Activated CD4-positive, alpha-beta T cell treated with anti-CD3 and anti-CD28 coated beads, Interleukin-2, amount 50 U/mL, for 1 hour (primary cell): ENCODE measurements at regions not wholly inside any gene's neighbourhood (a gene's known extent, or its start where the extent isn't known, plus 50 kb on each side); places are given as distances from the start of the nearest gene placed in this dataset.
"Not testable (repeated sequence)": the region's sequence is repeated elsewhere in the genome, so short reads cannot be mapped to it uniquely, and the experiment has no call there.

ENCODE experiments used
- DNase-seq: peaks from one replicate; pipeline ENCODE4 v3.0.0-alpha.2; 2020

DNA sequence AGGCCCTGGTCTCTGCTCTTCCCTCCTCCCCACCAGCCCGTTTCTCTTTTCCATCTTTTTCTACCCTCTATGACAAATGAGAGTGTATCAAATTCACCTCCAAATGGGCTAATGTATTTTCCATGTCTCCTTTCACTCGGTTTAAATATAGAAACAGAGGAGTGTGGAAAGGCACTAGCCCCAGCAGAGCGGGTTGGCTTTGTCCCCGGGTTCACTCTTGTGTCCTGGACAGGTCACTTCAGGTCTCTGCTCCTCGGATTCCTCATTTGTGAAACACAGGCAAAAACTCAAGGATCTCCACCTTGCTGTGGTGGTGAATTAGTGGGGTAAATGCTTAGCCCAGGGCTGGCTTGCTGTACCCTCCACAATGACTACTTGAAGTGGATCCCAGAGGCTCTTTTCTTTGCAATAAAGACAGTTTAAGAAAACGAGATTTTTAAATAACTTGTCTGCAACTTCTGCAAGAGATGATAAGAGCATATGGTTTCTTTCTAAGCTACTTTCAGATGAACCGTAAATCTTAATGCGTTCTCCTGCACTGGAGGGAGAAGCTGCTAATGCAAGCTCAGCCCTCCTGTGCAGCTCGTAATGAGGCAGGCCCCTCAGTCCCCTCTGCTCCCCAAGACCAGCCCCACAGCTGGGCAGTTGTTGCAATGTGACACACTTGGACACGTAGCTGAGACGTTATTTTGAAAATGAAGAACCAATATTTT is 292.9 kb downstream of the THBS2 start:
- no peak for DNase-seq

DNA sequence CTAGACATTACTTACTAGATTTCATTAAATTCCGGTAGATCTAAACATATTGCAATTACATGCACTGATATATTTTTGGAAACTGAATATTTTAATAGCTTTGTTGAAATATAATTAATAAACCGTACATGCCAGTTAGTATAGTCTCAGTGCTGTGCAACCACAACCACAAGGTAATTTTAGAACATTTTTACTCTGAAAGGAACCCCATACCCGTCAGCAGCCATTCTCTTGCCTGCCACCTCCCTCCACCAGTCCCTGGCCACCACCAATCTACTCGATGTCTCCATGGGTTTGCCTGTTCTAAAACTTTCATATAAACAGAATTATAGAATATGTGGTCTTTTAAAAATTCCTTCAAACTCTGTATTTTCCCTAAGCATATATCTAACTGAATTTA is 293.9 kb downstream of the THBS2 start:
- DNase-seq, result no peak

DNA sequence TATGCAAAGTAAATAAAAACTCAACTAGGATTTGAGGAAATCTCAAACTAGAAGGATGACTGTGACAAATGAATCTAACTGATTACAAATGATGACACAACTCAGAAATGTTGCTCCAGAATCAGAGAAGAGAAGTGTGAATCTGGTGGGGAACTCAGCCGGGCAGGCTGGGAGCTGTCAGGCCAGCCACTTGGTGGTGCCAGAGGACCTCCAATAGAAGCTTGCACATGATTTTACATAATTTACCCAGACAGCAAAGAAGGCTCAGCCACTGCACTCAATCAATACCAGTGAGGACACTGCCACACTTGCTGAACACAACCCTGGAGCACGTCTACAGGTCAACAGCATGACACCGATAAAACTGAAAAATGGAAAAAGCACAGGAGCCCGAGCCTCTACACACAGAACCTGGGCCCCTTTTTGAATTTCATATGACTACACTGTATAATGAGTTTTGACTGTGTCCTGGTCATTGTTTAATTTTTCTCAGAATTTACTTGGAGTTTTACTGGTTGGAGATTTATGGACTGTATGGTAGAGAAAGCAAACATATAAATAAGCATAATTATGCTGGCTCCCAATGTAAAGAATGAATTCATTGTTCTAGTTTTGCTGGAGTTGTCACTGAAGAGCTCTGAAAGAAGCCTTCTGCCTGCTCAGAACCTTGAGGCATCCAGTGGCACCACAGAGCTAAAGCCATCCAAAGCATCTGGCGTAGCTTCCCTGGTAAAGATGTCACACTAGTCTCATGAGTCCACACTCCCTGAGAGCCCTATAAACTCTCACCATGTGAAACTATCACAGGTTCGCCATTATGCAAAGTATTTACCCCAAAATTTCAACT is 296.5 kb downstream of the THBS2 start:
- peak; percentile 44 for DNase-seq

DNA sequence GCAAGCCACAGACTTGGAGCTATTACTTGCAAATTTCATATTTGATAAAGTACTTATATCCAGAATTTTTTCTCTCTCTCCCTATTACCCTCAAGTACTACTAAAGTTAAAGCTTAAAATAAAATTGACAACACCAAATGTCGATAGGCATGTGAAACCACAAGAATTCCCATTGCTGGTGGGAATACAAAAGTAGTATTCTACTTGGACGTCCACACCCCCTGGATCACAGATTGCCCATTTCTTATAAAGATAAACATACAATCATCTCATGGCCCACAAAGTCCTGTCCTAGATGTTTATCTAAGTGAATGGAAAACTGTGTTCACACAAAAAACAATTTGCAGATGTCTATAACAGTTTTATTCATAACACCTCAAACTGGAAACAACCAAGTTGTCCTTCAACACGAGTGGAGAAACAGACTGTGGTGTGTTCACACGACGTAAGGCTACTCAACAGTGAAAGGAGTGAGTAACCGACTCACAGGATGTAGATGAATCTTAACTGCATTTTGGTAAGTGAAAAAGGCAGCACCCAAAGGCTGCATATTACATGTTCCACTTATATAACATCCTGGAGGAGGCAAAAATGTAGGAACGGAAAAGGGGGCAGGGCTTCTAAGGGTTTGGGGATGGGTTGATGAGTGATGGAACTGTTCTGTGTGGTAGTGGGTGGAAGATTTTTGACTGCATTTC is 297.4 kb downstream of the THBS2 start:
- no peak for DNase-seq

DNA sequence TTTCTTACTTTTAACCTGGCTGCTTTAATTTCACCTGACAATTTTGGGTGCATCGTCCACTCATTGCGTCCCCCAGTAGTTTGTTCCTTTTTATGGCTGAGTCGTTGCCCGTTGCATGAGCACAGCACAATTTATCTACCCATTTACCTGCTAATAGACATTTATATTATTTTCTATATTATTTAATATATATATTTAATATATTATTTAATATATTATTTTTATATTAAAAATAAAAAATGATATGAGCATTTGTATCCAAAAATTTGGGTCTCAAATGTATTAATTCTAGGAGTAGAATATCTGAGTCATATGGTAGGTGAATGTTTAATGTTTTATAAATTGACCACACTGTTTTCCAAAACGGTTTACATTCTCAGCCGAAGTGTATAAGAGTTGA is 300.2 kb downstream of the THBS2 start:
- DNase-seq, result no peak

DNA sequence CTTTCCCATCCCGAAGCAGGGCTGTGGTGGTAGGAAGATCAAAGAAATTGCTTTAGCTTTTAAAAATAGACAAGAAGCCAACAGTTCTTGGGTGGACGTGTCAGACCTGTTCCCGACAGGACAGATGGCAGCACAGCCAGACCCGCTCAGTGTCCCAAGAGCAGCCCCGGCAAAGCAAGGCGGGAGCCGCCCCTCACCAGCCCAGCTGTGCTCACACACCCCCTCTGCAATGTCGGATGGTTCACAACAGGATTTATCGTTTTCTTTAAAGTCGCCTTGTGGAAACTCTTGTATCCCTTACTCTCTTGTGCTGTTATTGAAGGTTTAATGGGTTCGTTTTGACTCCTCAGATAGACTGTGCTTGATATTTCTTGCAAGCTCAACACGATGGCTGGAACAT is 302.4 kb downstream of the THBS2 start:
- DNase-seq, result no peak

DNA sequence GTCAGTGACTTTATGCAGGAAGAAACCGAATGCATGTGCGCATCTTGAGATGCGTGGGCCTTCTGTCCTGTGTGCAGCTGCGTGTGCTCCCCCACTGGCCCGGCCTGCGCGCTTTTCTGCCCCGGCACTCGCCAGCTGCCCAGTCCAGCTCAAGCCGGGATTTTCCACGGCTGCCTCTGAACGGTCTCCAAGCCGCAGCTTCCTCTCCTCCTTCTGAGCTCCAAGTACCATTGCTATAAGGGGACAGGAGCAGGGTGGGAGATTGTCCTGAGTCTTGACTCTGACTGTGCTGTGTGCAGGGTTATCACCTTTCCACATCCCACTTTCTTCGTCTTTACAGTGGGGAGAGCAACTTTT is 302.8 kb downstream of the THBS2 start:
- DNase-seq, result no peak

DNA sequence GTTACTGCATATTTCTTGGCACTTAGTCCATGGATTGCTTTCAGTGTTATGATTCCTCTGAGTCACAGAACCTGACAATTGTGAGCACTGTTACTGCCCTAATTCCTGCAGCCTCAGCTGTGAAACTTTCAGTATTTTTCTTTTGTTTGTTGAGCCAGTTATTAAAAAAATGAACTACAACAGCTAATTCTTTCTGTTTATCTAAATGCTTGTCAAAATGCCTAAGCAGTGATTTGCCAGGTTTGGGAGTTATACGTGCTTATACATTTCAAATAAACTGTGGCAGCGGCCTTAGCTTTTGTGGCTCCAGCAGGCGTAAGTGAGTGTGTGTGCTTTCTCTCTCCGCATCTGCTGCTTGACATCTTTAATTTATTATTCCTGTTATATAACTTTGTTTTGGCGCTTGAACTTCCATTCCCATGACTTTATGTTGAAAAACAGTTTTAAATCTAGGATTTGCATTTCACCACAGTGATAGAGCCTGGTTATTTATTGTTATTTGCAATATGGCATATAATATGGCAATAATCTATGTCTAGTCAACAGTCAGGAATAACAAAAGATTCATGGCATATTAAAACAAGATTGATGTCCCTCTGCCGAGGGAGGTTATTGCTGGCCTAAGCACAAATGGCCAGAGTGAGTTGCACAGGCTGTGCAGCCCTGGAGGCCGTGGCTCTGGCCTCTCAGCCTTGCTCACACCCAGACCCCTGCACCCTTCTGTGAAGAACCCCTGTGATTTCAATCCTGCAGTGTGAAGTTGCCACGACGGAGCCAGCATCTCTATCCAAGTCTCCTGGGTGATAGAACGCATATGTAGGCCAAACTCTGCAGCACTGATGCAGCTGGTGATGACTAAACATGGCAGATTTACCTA is 303.4 kb downstream of the THBS2 start:
- DNase-seq, result no peak

DNA sequence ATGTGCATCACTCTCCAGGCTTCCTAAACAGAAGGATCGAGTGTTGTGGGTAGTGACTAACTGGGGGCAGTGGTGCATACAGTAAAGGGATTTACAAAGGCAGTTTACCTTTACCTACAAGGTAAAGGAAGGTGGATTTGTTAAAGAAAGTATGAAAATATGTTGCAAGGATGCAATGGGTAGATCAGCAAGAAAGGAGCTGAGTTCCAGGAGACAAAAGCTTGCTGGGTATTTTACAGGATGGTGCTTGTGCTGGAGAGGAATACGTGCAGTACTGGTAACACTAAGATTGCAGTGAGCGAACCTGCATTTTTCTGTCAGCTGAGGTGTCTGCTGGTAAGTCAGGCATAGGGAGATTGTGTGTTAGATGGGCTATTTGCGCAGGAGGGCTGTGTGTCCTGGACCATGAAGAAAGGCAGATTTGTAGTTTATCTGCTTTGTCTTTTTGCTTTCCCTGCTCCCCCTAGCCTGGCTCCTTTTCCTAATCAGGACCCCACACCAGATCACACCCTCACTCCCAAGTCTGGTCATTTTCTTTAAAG is 304.6 kb downstream of the THBS2 start:
- DNase-seq, result no peak

DNA sequence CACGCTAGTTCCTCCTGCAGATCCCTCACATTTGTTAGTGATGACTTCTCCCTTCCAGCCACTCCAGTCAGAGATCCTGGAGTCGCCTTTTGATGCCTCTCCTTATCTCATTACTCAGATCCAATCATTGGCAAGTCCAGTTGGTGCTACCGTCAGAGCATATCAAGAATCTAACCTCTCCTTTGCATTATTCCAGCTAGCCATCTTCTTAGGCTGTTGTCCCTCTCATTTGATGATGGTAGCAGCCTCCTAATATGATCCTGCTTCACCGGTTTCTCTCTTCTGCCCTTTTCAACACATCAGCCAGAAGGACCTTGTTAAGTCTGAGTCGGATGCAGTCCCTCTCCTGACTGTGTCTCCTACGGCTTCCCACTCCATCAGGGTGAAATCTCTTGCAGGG is 305.6 kb downstream of the THBS2 start:
- DNase-seq, result no peak

DNA sequence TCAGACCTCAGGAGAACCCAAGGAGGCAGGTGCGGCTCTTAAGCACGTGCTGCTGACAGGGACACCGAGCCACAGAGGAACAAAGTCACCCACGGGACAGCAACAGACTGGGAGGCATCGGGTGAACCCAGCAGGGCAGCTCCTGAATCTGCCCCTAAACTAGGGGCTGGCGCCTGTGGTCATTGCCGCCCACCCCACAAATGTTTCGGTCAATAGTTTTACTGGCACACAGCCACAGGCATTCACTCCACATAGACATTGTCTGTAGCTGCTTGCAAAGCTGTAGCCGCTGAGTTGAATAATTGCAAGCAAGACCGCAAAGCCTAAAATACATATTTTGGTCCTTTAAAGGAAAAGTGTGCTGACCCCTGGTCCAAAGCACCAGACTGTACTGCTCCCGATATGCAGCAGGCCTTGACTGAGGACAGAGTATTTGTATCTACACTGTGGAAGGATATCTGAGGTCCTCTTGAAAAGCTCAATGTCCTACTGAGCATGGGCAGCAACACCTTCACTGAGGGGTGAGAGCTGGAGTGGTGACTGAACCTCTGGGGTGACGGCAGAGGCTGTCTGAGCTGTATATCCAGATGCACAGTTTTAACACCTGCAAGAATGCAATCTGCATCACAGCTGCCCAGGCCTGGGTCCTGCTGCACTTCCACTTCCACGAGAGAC is 310.3 kb downstream of the THBS2 start:
- DNase-seq, result no peak

DNA sequence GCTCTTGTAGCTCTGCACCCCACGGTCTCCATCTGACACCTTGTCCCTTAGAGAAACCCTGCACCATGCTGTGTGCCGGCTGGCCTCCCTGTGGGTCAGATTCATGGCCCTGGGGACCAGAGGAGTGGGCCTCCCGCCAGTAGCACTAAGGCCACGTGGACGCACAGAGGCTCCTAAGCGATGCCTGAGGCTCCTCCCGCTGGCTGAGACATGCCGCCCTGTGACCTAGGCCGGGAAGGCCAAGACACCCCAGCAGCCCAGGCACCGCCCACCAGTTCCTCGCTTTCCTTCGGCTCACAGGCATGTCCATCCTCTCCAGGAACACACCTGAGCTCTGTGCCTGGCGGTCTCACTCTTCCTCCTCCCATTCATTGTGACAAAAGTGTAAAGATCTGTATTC is 311.0 kb downstream of the THBS2 start:
- no peak for DNase-seq

DNA sequence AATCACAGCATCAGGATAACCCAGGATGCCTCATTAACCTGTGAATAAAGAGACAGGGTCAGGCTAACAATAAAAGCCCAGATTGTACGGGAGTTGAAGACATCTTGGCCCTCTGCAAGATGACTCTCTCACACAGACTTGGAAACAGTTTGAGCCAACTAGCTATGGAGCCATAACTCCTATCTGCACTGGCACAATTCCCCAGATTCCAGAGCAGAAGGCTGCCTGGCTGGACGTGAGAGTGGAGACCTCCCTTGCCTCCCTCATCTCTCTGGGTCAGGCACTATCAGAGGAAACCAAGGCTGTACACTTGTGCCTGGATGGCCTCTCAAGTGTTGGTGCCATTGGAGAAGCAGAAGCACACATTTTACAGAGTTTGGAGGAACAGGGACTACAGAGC is 312.6 kb downstream of the THBS2 start:
- no peak for DNase-seq

DNA sequence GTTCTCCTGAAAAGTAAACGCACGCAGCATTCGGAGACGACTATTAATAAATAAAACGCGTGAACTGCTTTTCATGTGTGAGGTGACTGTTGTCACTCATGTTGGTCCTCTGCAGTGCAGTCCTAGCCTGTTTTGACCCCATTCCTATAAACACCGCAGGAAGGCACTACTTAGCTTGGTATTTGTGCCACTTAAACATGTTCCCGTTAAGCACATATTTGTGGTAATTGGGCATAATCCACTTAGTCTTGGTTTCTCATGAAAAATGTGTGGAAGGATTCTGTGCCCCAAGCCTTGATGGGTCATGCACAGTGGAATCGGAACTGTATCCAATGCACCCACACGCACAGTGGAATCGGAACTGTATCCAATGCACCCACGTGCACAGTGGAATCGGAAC is 313.9 kb downstream of the THBS2 start:
- no peak for DNase-seq

DNA sequence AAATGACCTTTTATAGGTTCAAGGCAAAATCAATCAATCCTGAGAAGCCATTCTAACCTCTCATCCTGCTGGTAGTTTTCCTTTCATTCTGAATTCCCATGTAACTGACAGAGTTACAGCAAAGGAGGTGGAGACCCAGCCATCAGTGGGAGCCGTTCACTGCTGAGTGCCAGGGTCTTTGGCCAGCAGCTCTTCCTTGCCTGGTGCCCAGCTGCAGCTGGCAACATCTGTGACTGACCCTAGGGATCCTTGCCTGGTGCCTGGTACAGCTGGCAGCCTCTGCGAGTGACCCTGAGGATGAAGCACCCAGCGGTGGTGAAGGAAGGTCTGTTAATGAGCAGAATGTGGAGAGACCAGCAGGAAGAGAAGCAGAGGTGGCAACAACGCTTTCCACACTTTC is 314.6 kb downstream of the THBS2 start:
- no peak for DNase-seq

DNA sequence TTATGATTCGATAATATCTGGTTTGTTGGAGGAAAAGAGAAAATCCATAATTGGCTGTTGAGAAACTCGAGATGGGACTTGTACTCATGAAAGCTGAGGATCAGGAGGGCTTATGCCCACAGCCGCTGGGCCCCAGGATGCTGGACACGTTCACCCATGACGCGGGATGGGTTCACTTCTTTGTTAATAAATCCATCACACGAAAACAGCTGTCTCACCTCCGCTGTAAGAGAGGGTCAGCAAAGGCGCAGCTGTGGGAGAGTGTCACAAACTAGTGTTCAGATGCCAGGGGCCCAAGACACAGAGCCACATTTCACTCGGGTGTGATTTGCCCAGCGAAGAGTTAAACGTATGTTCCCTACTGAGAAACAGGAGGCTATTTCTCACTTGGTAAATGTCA is 315.1 kb downstream of the THBS2 start:
- no peak for DNase-seq

DNA sequence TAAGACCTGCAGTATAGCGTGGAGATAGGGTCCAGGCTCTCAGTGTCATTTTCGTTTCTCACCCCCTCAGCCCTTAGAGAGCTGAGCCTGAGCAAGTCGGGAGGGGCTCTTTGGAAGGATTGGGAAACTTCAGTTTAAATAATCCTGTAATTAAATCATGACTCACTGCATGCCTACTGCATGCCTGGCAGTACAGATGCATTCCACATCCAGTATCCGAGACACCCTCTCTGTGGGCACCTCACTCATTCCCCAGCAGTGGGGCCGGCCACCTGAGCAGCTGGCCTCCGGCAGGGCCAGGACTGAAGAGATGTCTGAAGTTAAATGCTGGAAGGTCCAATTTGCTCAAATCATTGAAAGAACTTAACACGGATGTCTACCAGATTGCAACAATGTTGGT is 316.6 kb downstream of the THBS2 start:
- DNase-seq, result no peak

DNA sequence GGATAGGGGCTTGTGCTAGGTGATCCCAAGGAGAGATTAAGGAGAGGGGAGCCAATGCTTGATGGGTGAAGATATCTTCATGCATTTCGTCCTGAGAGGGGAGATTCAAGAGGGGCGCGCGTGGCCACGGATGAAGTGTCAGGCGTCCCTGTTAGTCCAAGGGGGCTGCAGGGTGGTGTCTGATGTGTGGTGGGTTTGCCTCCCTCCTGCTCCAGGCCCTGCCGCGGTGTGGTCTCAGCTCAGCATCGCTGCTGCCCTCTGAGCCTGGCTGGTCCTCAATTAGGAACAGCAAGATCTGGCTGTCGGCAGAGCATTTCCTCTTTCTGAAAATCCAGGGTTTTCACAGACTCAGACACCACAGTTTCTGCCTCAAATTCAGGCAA is 318.0 kb downstream of the THBS2 start:
- DNase-seq, result no peak

DNA sequence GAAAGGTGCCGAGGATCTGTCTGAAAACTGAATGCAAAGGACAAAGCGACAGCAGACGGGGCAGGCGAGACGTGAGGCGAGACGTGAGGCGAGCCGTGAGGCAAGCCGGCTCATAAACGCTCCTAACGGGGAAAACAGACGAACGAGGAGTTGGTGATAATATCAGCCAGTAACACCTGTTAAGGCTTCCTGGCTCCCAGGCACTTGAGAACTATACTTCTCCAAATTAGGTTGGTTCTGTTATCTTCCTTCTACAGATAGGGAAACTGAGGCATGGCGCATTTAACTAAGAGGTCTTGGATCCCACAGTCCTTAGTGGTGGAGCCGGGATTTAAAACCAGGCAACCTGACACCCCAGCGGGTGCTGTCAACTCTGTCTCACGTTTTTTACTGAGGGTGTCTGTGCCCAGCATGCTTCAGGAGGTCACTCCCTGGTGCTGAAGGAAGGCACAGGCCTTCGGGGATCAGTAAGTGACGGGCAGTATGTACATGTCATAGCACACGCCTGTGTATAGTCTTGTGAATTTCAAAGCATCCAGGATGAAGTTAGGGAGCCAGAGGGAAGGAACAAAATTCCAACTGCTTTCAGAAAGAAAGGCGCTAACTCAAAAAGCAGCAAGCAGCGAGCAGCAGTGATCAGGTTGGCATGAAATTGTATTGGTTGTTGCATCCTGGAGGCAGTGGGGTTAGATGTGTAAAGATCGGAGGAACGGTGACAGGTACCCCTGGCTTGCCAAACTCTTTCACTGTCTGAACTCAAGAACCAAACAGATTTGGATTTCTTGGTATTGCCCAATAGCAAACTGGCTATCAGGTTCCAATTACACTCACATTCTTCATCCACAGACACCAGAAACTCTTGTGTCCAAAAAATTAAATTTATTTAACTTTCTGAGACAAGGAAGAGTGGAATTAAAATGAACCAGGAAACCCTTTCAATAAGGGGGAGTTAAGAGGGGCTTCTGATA is 318.7 kb downstream of the THBS2 start:
- DNase-seq, result no peak

DNA sequence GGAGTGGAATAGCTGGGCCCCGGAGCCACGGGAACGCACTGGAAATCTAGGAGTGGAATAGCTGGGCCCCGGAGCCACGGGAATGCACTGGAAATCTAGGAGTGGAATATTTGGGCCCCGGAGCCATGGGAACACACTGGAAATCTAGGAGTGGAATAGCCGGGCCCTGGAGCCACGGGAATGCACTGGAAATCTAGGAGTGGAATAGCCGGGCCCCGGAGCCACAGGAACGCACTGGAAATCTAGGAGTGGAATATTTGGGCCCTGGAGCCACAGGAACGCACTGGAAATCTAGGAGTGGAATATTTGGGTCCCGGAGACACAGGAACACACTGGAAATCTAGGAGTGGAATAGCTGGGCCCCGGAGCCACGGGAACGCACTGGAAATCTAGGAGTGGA is 321.5 kb downstream of the THBS2 start:
- DNase-seq, result not testable (repeated sequence)

DNA sequence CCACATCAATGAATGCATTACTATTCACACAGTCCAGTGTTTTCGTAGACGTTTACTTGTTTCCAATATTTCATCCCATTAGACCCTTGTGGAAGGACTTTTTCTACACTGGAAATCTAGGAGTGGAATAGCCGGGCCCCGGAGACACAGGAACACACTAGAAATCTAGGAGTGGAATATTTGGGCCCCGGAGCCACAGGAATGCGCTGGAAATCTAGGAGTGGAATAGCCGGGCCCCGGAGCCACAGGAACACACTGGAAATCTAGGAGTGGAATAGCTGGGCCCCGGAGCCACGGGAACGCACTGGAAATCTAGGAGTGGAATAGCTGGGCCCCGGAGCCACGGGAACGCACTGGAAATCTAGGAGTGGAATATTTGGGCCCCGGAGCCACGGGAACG is 322.6 kb downstream of the THBS2 start:
- DNase-seq, result not testable (repeated sequence)
